MCF 10A (cell line): ENCODE measurements at regions not wholly inside any gene's neighbourhood (a gene's known extent, or its start where the extent isn't known, plus 50 kb on each side); places are given as distances from the start of the nearest gene placed in this dataset.

Experiments used
- BruUV-seq: library from RNA; stranded (reverse); fragments of 400-500 nt; replicated peaks from 2 replicates; lab custom pipeline; 2021; lab: Mats Ljungman, UMichigan
- CTCF ChIA-PET: fragments of 300-600 bp; sonication (Branson Sonifier 250); formaldehyde crosslinking; extraction: SDS; loops from one replicate; lab custom pipeline; 2021; ENCODE audit warnings: antibody characterized with exemption, inconsistent platforms; lab: Yijun Ruan, JAX
- POLR2A ChIA-PET: fragments of 300-600, 350-650 bp; sonication (Branson Sonifier 250); formaldehyde crosslinking; extraction: SDS; loops from one replicate; lab custom pipeline; 2020; ENCODE audit warnings: antibody characterized with exemption, inconsistent platforms; lab: Yijun Ruan, JAX
- DNase-seq: peaks from one replicate; pipeline ENCODE4 v3.0.0-alpha.2; 2018; ENCODE audit not compliant: unreplicated experiment
- H3K27ac Mint-ChIP-seq: one replicate; pipeline ENCODE4 v1.8.0; 2022; ENCODE audit warnings: mild to moderate bottlenecking, low read depth, mixed read lengths; ENCODE audit not compliant: unreplicated experiment
- H3K27me3 Mint-ChIP-seq: one replicate; pipeline ENCODE4 v1.8.0; 2022; ENCODE audit warnings: mixed read lengths; ENCODE audit not compliant: insufficient read depth, unreplicated experiment
- H3K36me3 Mint-ChIP-seq: one replicate; pipeline ENCODE4 v1.8.0; 2022; ENCODE audit warnings: mild to moderate bottlenecking, moderate library complexity, mixed read lengths; ENCODE audit not compliant: insufficient read depth, unreplicated experiment
- H3K4me1 Mint-ChIP-seq: one replicate; pipeline ENCODE4 v1.8.0; 2022; ENCODE audit warnings: mixed read lengths; ENCODE audit not compliant: insufficient read depth, unreplicated experiment
- H3K4me3 Mint-ChIP-seq: one replicate; pipeline ENCODE4 v1.8.0; 2022; ENCODE audit warnings: mild to moderate bottlenecking, moderate library complexity, mixed read lengths; ENCODE audit not compliant: unreplicated experiment
- H3K9me3 Mint-ChIP-seq: one replicate; pipeline ENCODE4 v1.8.0; 2022; ENCODE audit warnings: mixed read lengths; ENCODE audit not compliant: unreplicated experiment
- intact Hi-C: fragments of 100-400 bp; cut with micrococcal nuclease; formaldehyde crosslinking; loops from 2 replicates; pipeline ENCODE4 v1.14.1; 2022
- TF ChIP-seq, protein P1 (sequence below): fragments of 200-600 bp; IDR thresholded peaks from one replicate; pipeline ENCODE4 v1.8.0; 2022; ENCODE audit warnings: antibody characterized with exemption, mild to moderate bottlenecking; ENCODE audit not compliant: unreplicated experiment

DNA sequence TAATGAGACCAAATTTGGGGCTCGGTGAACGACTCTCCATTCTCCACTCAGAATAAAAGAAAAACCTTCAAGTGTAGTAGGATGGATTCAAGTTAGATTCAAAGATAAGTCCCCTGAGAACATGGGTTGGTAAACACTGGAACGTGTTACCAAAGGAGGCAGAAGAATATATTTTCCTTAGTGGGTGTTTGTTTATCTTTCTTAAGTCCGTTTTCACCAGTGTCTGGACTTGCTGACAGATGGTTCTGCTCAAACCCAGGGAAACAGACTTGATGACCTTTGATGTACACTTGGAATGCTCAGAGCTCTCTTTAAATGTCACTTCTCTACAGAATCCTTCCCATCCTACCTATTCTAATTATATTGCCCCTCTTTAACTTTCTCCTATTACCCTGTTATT lies 310.3 kb upstream of the ZNF521 start:
- intact Hi-C loops = no loop called here
- Mint-ChIP-seq H3K4me1 (no peaks in the 10 kb centered on the region), H3K9me3 (peaks cover 30% of the 10 kb centered on the region), H3K4me3 (no peak overlapping the region), H3K27ac (no peak overlapping the region), H3K27me3 (no peaks in the 10 kb centered on the region), H3K36me3 (no peaks in the 10 kb centered on the region)
- no TSS peak for BruUV-seq
- CTCF ChIA-PET = no interaction called here
- TF ChIP-seq, protein P1, sequence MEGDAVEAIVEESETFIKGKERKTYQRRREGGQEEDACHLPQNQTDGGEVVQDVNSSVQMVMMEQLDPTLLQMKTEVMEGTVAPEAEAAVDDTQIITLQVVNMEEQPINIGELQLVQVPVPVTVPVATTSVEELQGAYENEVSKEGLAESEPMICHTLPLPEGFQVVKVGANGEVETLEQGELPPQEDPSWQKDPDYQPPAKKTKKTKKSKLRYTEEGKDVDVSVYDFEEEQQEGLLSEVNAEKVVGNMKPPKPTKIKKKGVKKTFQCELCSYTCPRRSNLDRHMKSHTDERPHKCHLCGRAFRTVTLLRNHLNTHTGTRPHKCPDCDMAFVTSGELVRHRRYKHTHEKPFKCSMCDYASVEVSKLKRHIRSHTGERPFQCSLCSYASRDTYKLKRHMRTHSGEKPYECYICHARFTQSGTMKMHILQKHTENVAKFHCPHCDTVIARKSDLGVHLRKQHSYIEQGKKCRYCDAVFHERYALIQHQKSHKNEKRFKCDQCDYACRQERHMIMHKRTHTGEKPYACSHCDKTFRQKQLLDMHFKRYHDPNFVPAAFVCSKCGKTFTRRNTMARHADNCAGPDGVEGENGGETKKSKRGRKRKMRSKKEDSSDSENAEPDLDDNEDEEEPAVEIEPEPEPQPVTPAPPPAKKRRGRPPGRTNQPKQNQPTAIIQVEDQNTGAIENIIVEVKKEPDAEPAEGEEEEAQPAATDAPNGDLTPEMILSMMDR = no peak
- POLR2A ChIA-PET = no interaction called here
- DNase-seq = no peak

DNA sequence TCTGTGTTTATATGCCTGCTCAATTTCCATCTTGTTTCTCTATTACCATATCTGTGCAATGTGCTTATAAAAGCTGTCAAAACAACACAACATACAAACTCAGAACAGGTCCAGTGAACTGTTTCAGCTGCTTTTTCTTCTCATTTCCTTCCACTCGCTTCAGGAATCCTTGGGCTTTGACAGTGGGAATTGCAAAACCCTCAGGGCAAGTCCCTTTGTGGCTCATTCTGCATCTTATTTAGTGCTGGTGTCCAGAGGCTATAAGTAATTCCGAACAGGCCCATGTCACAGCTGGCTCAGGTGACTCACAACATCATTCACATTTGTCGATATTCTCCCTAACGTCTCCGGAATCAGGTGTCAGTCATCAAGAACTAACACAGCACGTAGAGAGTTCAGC lies 309.9 kb upstream of the ZNF521 start:
- ChIA-PET POLR2A (no interaction called here), CTCF (no interaction called here)
- Mint-ChIP-seq H3K9me3 (peaks cover 33% of the 10 kb centered on the region), H3K27ac (no peak overlapping the region), H3K4me3 (no peak overlapping the region), H3K36me3 (no peaks in the 10 kb centered on the region), H3K4me1 (no peaks in the 10 kb centered on the region), H3K27me3 (no peaks in the 10 kb centered on the region)
- intact Hi-C loops = no loop called here
- BruUV-seq = no TSS peak
- DNase-seq = no peak
- TF ChIP-seq, protein P1 = no peak

DNA sequence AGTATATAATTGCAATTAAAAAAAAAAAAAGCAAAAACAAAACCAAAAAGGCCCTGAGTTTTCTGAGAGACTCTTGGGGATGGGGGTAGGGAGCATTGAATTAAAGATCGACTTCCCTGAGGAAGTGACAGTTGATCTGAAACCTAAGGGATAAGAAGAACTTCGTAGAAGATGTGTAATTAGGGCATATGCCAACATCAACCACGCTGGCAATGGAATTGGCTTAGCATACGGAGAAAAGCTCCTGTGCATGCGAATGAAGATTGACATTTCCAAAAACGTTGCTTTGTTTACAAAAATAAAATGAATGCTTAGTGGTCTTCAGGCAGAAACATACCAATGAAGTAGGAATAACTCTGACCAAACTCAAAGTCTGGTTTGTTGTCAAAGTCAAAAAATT lies 307.6 kb upstream of the ZNF521 start:
- Mint-ChIP-seq H3K27ac (no peak overlapping the region), H3K9me3 (peaks cover 34% of the 10 kb centered on the region), H3K36me3 (no peaks in the 10 kb centered on the region), H3K4me1 (no peaks in the 10 kb centered on the region), H3K4me3 (no peak overlapping the region), H3K27me3 (no peaks in the 10 kb centered on the region)
- CTCF ChIA-PET = interaction anchor here (0.6 kb wide), 1 partner anchor 26 kb away, joined by 3 read pairs; no protein-coding TSS in a partner anchor
- TF ChIP-seq, protein P1 = no peak
- intact Hi-C loops = no loop called here
- POLR2A ChIA-PET = no interaction called here
- BruUV-seq = no TSS peak
- DNase-seq = no peak

DNA sequence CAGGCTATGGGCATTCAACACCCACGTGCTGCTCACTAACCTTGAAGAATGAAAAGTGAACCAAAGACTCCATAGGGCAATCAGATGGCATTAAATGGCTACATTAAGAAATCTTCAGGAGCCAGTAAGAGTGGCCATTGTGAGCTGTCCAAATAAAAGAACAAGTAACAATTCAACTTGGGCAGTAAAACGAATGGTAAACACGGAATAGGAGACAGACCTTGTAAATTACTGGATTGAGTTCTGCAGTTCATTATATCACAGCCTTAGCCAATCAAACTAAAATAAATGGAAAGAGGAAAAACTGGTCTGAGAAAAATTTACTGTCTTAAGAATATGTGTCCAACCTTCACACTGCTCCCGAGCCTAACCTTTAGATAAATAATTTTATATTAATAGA lies 306.5 kb upstream of the ZNF521 start:
- BruUV-seq = no TSS peak
- intact Hi-C loops = no loop called here

More for the DNA sequence above, 306.5 kb upstream of the ZNF521 start:
- no peak for DNase-seq
- CTCF ChIA-PET = no interaction called here
- TF ChIP-seq, protein P1 = no peak
- no peaks in the 10 kb centered on the region for H3K36me3 Mint-ChIP-seq
- H3K4me1 Mint-ChIP-seq = no peaks in the 10 kb centered on the region
- H3K27ac Mint-ChIP-seq = no peak overlapping the region
- H3K27me3 Mint-ChIP-seq = no peaks in the 10 kb centered on the region
- POLR2A ChIA-PET = no interaction called here
- no peak overlapping the region for H3K4me3 Mint-ChIP-seq
- peaks cover 39% of the 10 kb centered on the region for H3K9me3 Mint-ChIP-seq
